ENCODE measurements at regions not wholly inside any gene's neighbourhood (a gene's known extent, or its start where the extent isn't known, plus 50 kb on each side); places are given as distances from the start of the nearest gene placed in this dataset.

- no peak for TF ChIP-seq CTCF (IDR thresholded peaks at IDR 0.05; ENCODE audit: insufficient read depth, low read length)
- no peak overlapping the region for H3K4me3 ChIP-seq (ENCODE audit: low read depth, low read length)
- no peak for DNase-seq (ENCODE audit: low read depth)
Observed at GRCh38 chr15:93477721-93478120, 388.7 kb upstream of the RGMA start.

- no peak for TF ChIP-seq CTCF (IDR thresholded peaks at IDR 0.05; ENCODE audit: insufficient read depth, low read length)
- no peak for DNase-seq (ENCODE audit: low read depth)
- no peak overlapping the region for H3K4me3 ChIP-seq (ENCODE audit: low read depth, low read length)
Observed at GRCh38 chr15:93477188-93477587, 388.2 kb upstream of the RGMA start.

GRCh38 chr15:93476491-93477177 is 387.6 kb upstream of the RGMA start:
- no peak overlapping the region for H3K4me3 ChIP-seq (ENCODE audit: low read depth, low read length)
- TF ChIP-seq CTCF (IDR thresholded peaks at IDR 0.05; ENCODE audit: insufficient read depth, low read length) = no peak
- no peak for DNase-seq (ENCODE audit: low read depth)

- H3K4me3 ChIP-seq (ENCODE audit: low read depth, low read length) = no peak overlapping the region
- no peak for DNase-seq (ENCODE audit: low read depth)
- no peak for TF ChIP-seq CTCF (IDR thresholded peaks at IDR 0.05; ENCODE audit: insufficient read depth, low read length)
Observed at GRCh38 chr15:93474728-93475127, 385.7 kb upstream of the RGMA start.

- no peak for DNase-seq (ENCODE audit: low read depth)
- no peak overlapping the region for H3K4me3 ChIP-seq (ENCODE audit: low read depth, low read length)
- TF ChIP-seq CTCF (IDR thresholded peaks at IDR 0.05; ENCODE audit: insufficient read depth, low read length) = no peak
Observed at GRCh38 chr15:93469994-93470393, 381.0 kb upstream of the RGMA start.

- DNase-seq (ENCODE audit: low read depth) = peak; percentile 2
- no peak overlapping the region for H3K4me3 ChIP-seq (ENCODE audit: low read depth, low read length)
Observed at GRCh38 chr15:93467337-93467736, 378.3 kb upstream of the RGMA start.

More at GRCh38 chr15:93467337-93467736, 378.3 kb upstream of the RGMA start:
- TF ChIP-seq CTCF (IDR thresholded peaks at IDR 0.05; ENCODE audit: insufficient read depth, low read length) = no peak
